ENCODE measurements at regions not wholly inside any gene's neighbourhood (a gene's known extent, or its start where the extent isn't known, plus 50 kb on each side); places are given as distances from the start of the nearest gene placed in this dataset.
A peak's percentile ranks its signal among the peaks of the same experiment; 100 is the strongest.

GRCh38 chr17:72539981-72540897 lies 419.4 kb downstream of the SOX9 start:
- peak overlapping the region; percentile 42 for H3K4me3 ChIP-seq
- H3K9me2 ChIP-seq (ENCODE audit: insufficient read depth), result no peaks in the 10 kb centered on the region
- TF ChIP-seq, protein P1, sequence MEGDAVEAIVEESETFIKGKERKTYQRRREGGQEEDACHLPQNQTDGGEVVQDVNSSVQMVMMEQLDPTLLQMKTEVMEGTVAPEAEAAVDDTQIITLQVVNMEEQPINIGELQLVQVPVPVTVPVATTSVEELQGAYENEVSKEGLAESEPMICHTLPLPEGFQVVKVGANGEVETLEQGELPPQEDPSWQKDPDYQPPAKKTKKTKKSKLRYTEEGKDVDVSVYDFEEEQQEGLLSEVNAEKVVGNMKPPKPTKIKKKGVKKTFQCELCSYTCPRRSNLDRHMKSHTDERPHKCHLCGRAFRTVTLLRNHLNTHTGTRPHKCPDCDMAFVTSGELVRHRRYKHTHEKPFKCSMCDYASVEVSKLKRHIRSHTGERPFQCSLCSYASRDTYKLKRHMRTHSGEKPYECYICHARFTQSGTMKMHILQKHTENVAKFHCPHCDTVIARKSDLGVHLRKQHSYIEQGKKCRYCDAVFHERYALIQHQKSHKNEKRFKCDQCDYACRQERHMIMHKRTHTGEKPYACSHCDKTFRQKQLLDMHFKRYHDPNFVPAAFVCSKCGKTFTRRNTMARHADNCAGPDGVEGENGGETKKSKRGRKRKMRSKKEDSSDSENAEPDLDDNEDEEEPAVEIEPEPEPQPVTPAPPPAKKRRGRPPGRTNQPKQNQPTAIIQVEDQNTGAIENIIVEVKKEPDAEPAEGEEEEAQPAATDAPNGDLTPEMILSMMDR (conservative IDR thresholded peaks at IDR 0.05; ENCODE audit: low read depth in 2 of 2), result peak; percentile 48 to 89
- TF ChIP-seq ZNF331 (CRISPR knock-in tag; IDR thresholded peaks at IDR 0.05; ENCODE audit: low read depth) (no peak), CREB1 (CRISPR knock-in tag; IDR thresholded peaks at IDR 0.05; ENCODE audit: low read depth) (peak; percentile 25; the same call in 1 of the 2 replicates), EZH2 (IDR thresholded peaks at IDR 0.05; ENCODE audit: low read depth, unreplicated experiment) (no peak), STAT1 (IDR thresholded peaks at IDR 0.05; ENCODE audit: unreplicated experiment) (no peak), NANOG (IDR thresholded peaks at IDR 0.05; ENCODE audit: borderline replicate concordance) (no peak), EZH2phosphoT487 (IDR thresholded peaks at IDR 0.05; ENCODE audit: unreplicated experiment) (no peak), ZNF114 (CRISPR knock-in tag; IDR thresholded peaks at IDR 0.05) (no peak)
- TF ChIP-seq, protein P2, sequence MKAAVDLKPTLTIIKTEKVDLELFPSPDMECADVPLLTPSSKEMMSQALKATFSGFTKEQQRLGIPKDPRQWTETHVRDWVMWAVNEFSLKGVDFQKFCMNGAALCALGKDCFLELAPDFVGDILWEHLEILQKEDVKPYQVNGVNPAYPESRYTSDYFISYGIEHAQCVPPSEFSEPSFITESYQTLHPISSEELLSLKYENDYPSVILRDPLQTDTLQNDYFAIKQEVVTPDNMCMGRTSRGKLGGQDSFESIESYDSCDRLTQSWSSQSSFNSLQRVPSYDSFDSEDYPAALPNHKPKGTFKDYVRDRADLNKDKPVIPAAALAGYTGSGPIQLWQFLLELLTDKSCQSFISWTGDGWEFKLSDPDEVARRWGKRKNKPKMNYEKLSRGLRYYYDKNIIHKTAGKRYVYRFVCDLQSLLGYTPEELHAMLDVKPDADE (IDR thresholded peaks at IDR 0.05), result no peak
- Mint-ChIP-seq H3K4me1 (peaks cover 14% of the 10 kb centered on the region), H3K4me3 (peak overlapping the region; percentile 57), H3K9me3 (peaks cover 27% of the 10 kb centered on the region), H3K27ac (no peak overlapping the region), H3K27me3 (ENCODE audit: insufficient read depth, low read depth, poor library complexity) (peaks cover 12% of the 10 kb centered on the region), H3K36me3 (ENCODE audit: low read depth) (peaks cover 6% of the 10 kb centered on the region; the same call in 1 of the 3 replicates)
- no peaks in the 10 kb centered on the region for H4K20me1 ChIP-seq (replicated peaks; ENCODE audit: insufficient read depth)
- H3F3A ChIP-seq (replicated peaks; ENCODE audit: low read depth), result peaks cover 8% of the 10 kb centered on the region; the same call in 1 of the 2 replicates
- H3K27ac ChIP-seq (ENCODE audit: low read depth), result no peak overlapping the region
- peak; percentile 92 for ATAC-seq
- H3K36me3 ChIP-seq (ENCODE audit: insufficient read depth), result no peaks in the 10 kb centered on the region
- peak; percentile 71 for DNase-seq (ENCODE audit: low spot score)
- peaks cover 18% of the 10 kb centered on the region for H3K4me1 ChIP-seq (ENCODE audit: insufficient read depth)
- H2AFZ ChIP-seq, result peak overlapping the region; percentile 92
- H3K4me2 ChIP-seq, result peak overlapping the region; percentile 76
- H3K27me3 ChIP-seq (ENCODE audit: insufficient read depth), result no peaks in the 10 kb centered on the region
- H3K79me2 ChIP-seq (replicated peaks; ENCODE audit: insufficient read depth), result no peaks in the 10 kb centered on the region

DNA sequence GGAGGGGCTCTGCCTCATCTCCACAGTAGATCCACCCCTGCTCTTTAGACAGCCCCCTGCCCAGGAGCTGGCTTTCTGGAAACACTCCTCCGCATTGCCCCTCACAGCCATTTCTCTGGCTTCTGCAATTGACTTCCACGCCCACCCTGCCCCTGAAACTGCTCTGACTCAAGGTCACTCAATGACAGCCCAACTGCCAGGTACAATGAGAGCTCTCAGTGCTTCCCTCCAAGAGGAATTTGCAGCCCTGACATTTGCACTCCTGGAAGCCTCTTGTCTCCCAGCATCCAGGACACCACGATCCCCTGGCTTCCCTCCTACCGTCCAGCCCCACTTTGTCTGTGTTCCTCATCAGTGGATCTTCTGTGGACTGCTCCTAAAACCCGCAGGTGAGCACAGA lies 421.5 kb downstream of the SOX9 start:
- no peak overlapping the region for H3K4me3 Mint-ChIP-seq
- peaks cover 6% of the 10 kb centered on the region; the same call in 1 of the 3 replicates for H3K36me3 Mint-ChIP-seq (ENCODE audit: low read depth)
- no peak overlapping the region for H3K27ac Mint-ChIP-seq
- TF ChIP-seq ZNF462 (CRISPR knock-in tag; IDR thresholded peaks at IDR 0.05) (no peak), EZH2 (IDR thresholded peaks at IDR 0.05; ENCODE audit: low read depth, unreplicated experiment) (no peak), STAT1 (IDR thresholded peaks at IDR 0.05; ENCODE audit: unreplicated experiment) (no peak), POLR2AphosphoS5 (IDR thresholded peaks at IDR 0.05; ENCODE audit: low read depth) (no peak)

More for the DNA sequence above, 421.5 kb downstream of the SOX9 start:
- Histone ChIP-seq H3K4me3 (no peak overlapping the region), H3F3A (replicated peaks; ENCODE audit: low read depth) (peaks cover 8% of the 10 kb centered on the region; the same call in 1 of the 2 replicates), H3K27me3 (ENCODE audit: insufficient read depth) (no peaks in the 10 kb centered on the region), H3K27ac (ENCODE audit: low read depth) (no peak overlapping the region), H3K9me2 (ENCODE audit: insufficient read depth) (no peaks in the 10 kb centered on the region), H4K20me1 (replicated peaks; ENCODE audit: insufficient read depth) (no peaks in the 10 kb centered on the region), H3K4me1 (ENCODE audit: insufficient read depth) (peaks cover 18% of the 10 kb centered on the region), H3K79me2 (replicated peaks; ENCODE audit: insufficient read depth) (no peaks in the 10 kb centered on the region), H2AFZ (no peak overlapping the region), H3K4me2 (no peak overlapping the region), H3K36me3 (ENCODE audit: insufficient read depth) (no peaks in the 10 kb centered on the region)
- DNase-seq (ENCODE audit: low spot score) (no peak), ATAC-seq (no peak)
- H3K4me1 Mint-ChIP-seq, result peaks cover 14% of the 10 kb centered on the region
- peaks cover 12% of the 10 kb centered on the region for H3K27me3 Mint-ChIP-seq (ENCODE audit: insufficient read depth, low read depth, poor library complexity)
- peaks cover 29% of the 10 kb centered on the region for H3K9me3 Mint-ChIP-seq

Measured in GM23338 (cell line).